Suppressor macrophage treated with lipopolysaccharide for 4 hours (primary cell): ENCODE measurements at regions not wholly inside any gene's neighbourhood (a gene's known extent, or its start where the extent isn't known, plus 50 kb on each side); places are given as distances from the start of the nearest gene placed in this dataset.
"Not testable (repeated sequence)": the region's sequence is repeated elsewhere in the genome, so short reads cannot be mapped to it uniquely, and the experiment has no call there.

Experiments used
- DNase-seq: peaks from one replicate; pipeline ENCODE4 v3.0.0-alpha.2; 2020

DNA sequence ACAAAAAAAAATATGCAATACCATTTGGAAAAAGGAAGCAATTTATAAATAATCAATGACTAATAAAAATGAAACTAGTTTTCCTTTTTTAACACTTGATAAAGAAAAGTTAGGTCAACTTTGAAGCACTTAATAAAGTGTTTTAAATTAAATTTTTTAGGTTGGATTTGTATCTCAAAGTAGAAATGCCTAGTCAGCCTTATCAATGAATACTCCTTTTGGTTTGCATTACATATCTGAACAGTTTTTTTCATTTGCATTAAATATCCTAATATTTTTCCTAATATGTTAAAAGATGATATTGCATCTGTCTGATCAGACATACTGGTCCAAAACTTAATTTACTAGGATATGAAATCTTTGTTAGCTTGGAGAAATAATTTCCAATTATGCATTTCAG lies 155.8 kb upstream of the ZFP42 start:
- no peak for DNase-seq

DNA sequence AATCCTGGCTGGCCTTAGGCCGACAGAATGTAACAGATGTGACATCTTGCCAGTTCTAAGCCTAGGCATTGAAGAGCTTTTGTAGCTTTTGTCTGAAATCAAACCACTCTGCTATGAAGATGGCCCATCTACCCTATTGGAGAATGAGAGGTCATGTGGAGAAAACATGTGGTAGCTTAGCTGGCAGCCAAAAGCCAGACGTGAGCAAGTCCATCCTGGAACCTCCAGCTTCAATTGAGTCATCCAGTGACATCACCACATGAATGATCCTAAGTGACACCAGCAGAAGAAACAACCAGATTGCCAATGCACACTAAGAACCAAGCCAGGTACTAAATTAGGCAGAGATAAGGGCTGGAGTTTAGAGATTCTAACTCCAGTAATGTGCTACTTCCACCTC lies 154.8 kb upstream of the ZFP42 start:
- DNase-seq = no peak

DNA sequence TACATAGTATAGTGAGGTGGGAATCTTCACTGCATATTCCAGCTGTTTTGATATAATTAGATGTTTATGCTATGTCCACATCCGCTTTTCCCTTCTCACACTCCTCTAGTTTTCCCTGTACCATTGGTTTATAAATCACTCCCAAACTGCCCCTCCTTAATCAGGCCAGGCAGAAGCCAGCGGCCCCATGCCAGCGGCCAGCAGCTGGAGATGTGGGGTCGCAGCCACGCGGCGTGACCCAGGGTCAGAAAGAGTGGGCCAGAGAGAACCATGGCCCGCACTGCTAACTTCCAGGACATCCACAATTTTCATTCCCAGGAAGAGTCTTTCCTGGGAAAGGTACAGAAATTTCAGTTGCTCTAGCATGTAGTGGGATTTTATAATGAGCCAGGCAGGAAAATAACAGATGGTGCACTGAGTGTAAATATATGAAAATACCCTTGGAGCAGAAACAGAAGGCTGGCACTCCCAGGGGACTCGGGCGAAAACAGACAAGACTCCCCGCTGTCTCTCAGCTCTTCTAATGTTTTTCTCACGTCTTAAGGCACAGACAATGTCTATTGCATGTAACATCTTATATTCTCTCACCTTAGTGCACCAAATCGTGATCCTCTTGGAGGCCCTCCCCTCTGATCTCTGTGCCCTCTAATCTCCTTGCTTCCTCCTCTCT lies 145.9 kb upstream of the ZFP42 start:
- DNase-seq = no peak

DNA sequence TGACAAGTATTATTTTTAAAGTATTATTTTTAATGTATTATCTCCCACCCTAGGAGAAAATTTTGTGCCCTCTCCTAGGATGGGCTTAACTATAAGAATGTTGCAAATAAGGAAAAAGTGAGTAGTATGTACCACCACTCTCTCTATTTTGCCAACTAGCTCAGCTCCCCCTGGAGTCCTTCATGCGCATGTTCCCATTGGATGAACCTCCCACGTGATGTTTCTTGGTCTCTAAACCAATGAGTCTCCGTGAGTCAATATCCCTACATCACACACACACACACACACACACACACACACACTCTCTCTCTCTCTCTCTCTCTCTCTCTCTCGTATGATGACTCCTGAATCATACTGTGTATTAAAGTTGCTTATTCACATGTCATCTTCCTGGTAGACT lies 129.7 kb upstream of the ZFP42 start:
- no peak for DNase-seq

DNA sequence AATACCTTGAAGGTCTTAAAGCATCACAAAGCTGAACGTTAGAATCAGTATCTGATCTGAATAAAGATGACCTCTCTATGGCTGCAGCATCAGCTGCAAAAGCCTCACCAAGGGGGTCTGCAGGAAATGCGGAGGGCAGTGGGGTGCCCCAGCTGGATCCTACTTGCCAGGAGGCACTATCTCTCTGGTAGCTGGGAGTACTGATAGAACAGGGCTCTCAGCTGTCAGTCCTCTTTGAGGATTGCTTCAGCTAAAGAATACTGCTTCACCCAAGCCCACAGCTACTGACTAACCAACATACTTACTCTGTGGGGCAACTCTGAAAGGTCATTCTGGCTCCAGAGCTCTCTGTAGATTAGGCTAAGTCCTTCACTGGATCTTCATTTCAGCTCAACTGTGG lies 112.5 kb upstream of the ZFP42 start:
- no peak for DNase-seq

DNA sequence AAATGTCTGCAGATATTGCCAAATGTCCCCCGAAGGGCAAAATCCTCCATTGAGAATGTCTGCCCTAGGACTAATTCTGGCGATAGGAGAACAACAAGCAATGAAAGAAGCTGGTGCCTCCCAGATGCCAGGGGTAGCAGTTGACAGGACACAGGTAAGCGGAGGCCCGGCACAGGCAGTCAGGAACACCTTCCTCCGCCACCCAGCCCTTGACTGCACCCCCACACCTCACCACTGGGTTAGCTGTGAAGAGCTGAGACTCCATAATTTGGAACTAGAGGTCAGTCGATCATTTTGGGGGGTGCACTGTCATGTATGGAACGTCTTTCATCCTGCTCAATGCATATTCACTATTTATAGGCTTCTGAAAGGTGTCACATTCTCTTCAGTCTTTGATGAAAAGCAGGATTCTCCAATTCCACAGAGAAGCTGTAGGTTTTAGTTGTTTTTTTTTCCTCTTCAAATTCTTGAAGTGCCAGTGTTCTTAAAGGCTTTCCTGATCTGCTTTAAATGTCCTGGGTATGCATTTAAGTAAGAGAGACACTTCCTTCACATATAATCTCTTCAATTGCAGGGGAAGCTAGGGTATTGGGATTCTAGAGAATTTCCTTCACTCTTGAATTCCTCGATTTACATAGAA lies 111.6 kb upstream of the ZFP42 start:
- DNase-seq = no peak

DNA sequence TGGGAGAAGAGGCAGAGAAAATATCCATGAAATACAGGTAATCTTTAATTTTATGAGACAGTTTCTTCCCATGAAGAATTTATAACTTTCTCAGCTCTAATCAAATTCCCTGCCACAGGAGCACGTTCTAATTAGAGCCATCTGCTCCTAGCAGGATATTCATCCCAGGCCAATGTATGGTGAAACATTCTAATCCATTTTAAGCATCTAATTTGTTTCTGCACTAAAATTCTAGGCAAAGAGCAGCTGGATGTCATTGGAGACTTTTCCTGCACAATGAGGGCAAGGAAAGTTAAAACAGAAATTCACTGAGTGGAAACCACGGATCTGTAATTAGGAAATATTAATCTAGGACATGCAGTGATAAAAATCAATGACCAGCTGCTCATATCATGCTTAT lies 107.7 kb upstream of the ZFP42 start:
- no peak for DNase-seq

DNA sequence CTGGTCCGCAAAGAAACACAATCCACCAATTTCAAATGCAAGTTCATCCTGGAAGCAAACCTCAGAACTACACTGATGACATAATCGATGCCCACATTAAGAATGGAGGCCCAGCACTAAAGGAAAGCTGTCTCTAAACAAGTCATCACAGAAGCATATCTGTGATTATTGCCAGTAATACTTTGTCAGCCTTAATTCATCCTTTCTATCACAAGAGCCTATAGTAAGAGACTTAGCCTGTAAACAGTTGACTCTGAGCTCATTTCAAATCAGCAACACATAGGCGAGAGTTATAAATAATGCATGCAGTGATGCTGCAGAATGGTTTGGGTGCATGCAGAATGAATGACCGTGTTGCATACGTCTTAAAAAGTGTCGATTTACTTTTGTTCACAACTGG lies 105.9 kb upstream of the ZFP42 start:
- DNase-seq = no peak

DNA sequence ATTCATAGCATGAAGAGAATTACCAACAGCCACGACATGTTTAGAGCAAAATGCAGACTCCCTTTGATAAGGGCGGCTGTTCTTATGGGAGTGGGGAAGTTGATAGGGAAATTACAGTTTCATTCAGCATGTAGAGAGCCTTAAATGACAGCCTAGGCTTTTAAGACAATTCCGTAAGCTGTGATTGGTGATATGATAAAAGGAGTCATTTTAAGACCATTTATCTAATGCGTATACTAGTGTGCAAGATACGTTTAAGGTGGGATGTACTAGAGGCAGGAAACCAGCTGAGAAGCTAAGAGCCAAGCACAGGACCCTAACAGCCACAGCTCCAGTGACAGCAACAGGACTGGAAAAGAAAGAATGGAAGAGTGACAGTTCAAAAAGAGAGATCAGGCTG lies 102.2 kb upstream of the ZFP42 start:
- no peak for DNase-seq

DNA sequence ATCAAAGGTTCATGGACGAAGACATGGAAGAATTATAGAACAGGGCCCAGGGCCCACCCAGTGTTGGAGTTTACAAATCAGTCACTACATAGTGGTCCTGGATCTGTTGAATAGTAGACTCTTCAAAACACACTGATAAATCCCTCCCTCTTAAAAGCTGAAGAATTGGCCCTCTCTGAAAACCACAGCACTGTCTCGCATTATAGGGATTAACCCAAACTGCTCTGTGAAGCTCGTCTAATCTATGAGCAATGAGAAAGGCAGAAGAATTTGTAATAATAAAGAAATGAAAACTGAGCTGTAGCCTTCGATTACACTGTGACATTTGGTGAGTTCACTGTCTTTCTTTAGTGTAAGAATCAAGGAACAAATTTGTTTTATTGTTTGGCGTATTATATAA lies 92.5 kb upstream of the ZFP42 start:
- DNase-seq = no peak

DNA sequence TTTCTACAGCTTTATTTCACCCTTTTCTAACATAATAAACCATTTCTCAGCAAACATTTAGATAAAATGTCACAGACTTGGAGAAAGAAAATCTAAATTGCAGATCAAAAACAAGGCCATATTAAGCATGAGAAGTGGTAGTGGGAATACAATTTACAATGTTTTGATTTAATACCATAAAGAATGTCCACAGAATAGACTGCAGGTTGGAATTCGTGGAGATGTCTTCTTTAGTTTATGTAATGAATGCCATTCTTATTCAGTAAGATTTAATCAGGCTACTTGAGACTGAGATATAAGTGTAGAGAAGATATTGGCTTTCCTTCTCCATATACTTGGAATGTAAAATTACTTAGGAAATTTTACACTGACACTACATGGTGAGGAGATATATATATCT lies 91.9 kb upstream of the ZFP42 start:
- DNase-seq = no peak

DNA sequence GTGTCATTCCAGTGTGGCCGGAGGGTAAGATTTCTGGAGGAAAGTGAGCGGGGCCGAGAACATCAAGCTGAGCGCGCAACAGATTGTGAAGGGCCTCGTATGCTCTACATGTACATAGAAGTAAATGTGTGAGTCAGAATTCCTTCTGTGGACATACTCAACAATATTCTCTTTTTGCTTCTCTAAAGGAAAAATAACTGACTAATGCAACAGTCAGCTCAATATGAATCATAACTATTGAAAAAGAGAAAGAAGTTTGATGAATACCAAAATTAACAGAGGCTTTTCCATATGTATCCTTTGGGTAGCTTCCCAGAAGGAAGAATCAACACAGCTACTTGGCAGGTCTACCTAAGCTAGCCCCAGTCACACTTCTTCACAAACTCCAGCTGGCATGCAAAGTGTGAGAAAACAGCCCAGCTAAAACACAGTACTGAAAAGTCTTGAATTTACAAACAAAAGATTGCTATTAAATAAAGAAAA lies 87.5 kb upstream of the ZFP42 start:
- DNase-seq = no peak

DNA sequence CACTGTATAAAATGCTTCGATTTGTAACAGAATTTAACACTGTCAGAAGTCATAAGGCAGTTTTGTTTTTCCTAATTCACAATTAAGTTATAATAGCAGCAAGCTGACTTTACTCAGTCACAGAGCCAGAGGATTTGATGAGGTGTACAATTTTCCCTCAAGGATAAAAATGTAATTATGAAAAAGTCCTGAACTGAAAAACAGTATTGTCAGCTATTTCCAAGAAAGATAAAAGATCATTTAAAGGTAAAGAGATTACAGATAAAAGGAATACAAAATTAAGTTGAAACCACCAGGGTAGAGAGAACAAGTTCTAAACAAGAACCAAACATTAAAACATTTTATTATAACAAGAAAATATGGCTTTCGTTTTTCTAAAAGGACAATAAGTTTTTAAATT lies 86.8 kb upstream of the ZFP42 start:
- no peak for DNase-seq

DNA sequence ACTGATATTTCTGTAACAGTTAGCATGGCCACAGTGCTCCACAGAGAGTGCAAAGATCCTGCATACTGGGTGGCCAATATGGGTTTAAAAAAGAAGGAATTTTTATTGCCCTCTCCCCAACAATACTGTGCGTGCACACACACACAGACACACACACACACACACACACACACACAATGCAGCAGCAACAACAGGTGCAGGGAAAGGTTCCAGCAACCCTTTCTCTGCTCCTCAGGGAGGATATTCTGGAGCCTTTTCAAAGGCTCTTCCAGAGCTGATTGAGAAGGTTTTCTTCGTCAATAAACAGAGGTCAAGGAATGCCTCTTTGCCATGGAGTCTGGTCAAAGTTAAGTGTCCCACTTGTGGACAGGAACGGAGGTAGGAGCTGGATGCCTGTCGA lies 84.8 kb upstream of the ZFP42 start:
- DNase-seq = no peak

DNA sequence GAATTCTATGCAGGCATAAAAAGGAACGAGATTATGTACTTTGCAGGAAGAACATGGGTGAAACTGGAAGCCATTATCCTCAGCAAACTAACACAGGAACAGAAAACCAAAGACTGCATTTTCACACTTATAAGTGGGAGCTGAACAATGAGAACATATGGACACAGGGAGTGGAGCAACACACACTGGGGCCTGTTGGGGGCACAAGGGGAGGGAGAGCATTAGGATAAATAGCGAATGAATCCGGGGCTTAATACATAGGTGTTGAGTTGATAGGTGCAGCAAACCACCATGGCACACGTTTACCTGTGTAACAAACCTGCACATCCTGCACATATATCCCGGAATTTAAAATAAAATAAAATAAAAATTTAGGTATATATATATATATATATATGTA lies 80.2 kb upstream of the ZFP42 start:
- DNase-seq = not testable (repeated sequence)

DNA sequence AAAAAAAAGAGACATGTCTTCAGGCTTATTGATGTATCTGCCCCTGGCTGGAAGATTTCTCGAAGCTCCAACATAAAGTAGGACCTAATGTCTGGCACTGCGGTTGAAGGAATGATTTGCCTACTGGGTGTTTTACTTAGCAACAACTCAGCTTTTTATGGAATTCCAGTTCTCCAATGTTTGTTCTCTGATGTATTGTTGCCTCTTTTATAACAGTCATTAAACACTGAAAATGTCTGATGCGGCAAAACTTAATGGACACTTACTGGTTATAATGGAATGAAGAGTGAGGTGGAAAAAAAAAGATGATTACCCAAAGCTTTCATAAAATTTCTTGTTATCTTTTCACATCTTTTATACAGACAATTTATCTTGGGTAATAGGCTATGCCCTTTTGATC lies 75.6 kb upstream of the ZFP42 start:
- no peak for DNase-seq

DNA sequence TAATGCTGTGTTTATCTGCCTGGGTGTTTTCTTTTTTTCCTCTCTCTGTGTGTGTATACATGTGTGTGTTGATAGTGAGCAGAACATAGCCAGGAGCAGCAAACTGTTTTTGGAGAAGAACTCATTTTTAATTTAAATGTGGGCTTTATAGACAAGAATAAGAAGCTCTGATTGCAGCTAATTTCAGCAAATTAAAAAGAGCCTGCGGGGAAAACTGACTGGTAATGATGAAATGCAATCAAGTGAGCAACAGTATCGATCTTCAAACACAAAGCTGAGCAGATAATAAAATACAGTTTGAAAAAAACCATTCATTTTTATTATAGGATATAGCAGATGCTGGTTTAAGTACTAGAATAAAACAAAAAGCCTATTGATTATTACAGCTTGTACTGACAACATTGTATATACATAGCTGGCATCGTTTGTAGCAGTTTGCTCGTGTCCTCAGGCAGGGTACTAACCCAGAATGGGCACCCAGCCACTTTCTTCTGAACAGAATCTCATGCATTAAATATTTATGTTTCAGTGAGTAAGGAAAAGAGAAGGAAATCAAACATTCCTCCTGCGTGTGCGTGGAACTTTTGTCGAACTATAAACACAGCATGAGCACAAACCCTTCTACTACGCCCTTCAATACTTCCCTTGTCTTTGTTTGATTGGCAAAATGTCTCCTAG lies 73.5 kb upstream of the ZFP42 start:
- no peak for DNase-seq

DNA sequence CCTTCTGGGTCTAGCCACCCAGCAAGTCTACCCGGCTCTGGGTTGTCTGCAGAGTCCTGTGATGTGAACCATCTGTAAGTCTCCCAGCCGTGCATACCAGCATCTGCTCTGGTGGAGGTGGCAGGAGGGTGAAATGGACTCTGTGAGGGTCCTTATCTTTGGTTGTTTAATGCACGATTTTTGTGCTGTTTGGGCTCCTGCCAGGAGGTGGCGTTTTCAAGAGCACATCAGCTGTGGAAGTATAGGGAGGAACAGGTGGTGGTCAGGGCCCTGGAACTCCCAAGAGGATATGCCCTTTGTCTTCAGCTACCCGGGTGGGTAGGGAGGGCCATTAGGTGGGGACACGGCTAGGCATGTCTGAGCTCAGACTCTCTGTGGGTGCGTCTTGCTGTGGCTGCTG lies 66.5 kb upstream of the ZFP42 start:
- DNase-seq = no peak

DNA sequence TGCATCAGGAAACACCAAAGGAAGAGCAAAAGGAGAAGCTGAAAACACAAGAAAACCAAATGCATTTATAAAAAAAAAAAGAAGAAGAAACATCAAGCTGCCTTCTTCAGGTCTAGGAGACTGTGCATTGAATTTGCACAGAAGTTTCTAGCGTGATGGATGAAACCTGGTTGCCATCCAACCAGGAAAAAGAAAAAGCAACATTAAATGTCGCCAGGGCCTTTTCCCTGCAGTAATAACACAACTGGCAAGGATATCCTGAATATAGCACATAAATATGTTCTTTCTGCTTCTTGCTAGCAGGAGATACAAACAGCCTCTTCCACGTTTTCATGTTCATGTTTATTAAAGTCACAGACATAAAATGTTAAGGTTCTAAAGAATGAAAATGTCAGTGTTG lies 60.8 kb upstream of the ZFP42 start:
- no peak for DNase-seq

DNA sequence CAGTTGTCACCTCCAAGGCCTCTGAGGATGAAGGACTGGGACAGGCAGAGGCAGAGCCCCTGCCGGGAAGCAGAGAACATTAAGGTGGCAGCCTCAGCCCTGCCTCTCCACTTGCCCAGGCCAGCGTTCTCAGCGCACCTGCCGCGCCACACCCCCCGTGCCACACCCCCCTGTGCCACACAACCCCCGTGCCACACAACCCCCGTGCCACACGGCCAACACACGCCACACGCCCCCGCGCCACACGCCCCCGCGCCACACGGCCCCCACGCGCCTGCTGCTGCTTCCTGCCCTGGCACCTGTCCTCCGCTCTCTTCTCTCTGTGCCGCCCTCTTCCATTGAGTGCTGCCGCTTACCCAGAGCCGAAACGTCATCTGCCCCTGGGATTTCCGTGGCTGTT lies 58.0 kb upstream of the ZFP42 start:
- no peak for DNase-seq

DNA sequence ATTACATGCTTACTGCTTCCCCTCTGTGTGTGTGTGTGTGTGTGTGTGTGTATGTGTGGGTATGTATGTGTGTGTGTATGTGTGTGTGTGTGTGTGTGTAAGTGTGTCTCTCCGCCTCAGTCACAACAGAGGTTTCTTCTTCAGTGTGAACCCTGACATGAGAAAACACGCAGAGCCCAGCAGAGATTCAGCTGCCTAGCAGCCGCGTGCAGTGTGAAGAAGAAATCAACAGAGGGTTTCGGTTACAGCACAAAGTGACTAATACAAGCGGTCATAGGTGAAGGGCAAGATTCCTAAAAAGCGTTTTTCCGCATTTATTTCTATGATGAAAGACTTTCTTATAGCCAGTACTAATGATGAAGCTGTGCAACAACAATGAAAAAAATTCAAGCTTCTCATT lies 55.3 kb upstream of the ZFP42 start:
- DNase-seq = no peak

DNA sequence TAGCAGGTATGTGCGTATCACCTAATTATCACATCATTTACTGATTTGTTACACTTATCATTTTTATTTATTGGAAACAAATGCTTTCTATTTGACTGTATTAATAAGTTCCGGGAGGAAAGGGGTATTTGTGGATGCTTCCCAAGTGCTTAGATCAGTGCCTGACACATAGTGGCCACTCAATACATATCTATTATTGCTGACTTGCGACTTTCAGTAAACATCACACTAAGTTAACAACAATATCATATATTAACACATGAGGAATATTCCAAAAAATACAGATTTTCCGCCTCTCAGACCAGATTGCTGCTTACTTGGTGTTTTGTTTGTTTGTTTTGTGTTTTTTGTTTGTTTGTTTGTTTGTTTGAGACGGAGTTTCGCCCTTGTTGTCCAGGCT lies 52.6 kb upstream of the ZFP42 start:
- no peak for DNase-seq

DNA sequence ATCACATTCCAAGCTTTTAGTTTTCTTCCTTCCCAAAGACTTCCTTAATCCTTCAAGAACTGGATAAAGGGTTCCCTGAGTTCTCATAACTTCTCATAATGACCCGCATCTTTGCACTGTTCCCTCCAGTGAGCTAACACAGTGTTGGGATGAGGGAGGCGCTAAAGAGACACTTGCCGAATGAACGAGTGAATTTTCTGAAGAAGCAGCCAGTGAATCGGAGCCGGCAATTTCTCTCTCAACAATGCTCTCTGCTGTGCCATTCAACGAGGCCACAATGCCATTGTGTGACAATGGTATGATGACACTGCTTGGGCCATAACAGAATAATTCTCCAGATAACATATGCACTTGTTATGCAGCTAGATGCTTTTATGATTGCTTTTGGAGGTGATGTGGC lies 51.4 kb upstream of the ZFP42 start:
- no peak for DNase-seq
